ENCODE measurements at regions not wholly inside any gene's neighbourhood (a gene's known extent, or its start where the extent isn't known, plus 50 kb on each side); places are given as distances from the start of the nearest gene placed in this dataset.
"Not testable (repeated sequence)": the region's sequence is repeated elsewhere in the genome, so short reads cannot be mapped to it uniquely, and the experiment has no call there.

- WGBS (ENCODE audit: insufficient coverage), result no CpG with 5 or more reads among the region's 2 CpGs
- no peak for DNase-seq (ENCODE audit: low read depth in 4 of 6, low spot score in 6 of 6)
- H3K4me1 ChIP-seq (ENCODE audit: control insufficient read depth, insufficient read depth, low read length), result no peaks in the 10 kb centered on the region
- H3K4me3 ChIP-seq (ENCODE audit: low read depth, low read length), result no peak overlapping the region
- H3K36me3 ChIP-seq (ENCODE audit: control insufficient read depth, insufficient read depth, low read length), result no peaks in the 10 kb centered on the region
- H3K27me3 ChIP-seq (ENCODE audit: control insufficient read depth, insufficient read depth, low read length), result no peaks in the 10 kb centered on the region
- H3K27ac ChIP-seq (ENCODE audit: low read depth, low read length), result no peak overlapping the region
- H3K9me3 ChIP-seq (ENCODE audit: control insufficient read depth, insufficient read depth, low read length), result no peaks in the 10 kb centered on the region
These were observed 184.4 kb downstream of the VEGFC start for GRCh38 chr4:176608346-176608745.

DNA sequence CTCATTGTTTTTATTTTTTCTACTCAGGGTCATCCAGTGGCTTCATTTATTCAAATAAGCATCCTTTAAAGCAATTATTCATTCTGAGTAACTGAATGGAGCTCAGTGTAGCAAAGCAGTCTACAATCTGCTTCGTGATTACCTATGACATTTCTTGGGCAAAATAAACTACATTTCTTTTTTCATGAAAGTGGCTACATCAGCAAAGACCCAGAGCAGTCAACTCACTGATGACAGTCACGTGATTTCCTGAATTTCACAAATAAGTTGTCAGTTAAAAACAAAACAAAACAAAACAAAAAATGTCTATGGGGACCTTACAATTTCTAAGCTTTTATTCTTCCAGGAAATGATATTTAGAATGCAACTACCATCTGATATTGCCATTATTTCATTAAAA lies 182.1 kb downstream of the VEGFC start:
- no peak for DNase-seq (ENCODE audit: low read depth in 4 of 6, low spot score in 6 of 6)
- Histone ChIP-seq H3K36me3 (ENCODE audit: control insufficient read depth, insufficient read depth, low read length) (no peaks in the 10 kb centered on the region), H3K4me3 (ENCODE audit: low read depth, low read length) (no peak overlapping the region), H3K27me3 (ENCODE audit: control insufficient read depth, insufficient read depth, low read length) (no peaks in the 10 kb centered on the region), H3K27ac (ENCODE audit: low read depth, low read length) (no peak overlapping the region), H3K4me1 (ENCODE audit: control insufficient read depth, insufficient read depth, low read length) (no peaks in the 10 kb centered on the region), H3K9me3 (ENCODE audit: control insufficient read depth, insufficient read depth, low read length) (no peaks in the 10 kb centered on the region)
- no CpG with 5 or more reads among the region's 2 CpGs for WGBS (ENCODE audit: insufficient coverage)

DNA sequence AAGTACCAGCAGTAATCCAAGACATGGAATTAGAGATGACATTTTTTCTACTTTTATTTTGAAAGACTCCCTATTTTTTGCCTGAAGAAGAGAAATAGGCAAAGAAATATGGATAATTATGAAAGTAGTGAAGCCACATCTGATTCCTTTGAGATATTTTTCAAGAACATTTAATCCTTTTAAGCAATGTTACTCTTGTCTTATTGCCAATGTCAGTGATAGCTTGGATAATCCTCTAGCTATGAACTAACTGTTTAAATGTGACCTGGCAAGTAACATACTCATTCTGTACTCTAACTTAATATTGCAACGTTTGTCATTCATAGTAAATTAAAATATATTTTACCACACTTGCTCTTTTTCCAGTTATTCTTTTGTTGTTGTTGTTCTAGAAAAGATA lies 181.3 kb downstream of the VEGFC start:
- Histone ChIP-seq H3K4me1 (ENCODE audit: control insufficient read depth, insufficient read depth, low read length) (no peaks in the 10 kb centered on the region), H3K9me3 (ENCODE audit: control insufficient read depth, insufficient read depth, low read length) (no peaks in the 10 kb centered on the region), H3K4me3 (ENCODE audit: low read depth, low read length) (no peak overlapping the region), H3K36me3 (ENCODE audit: control insufficient read depth, insufficient read depth, low read length) (no peaks in the 10 kb centered on the region), H3K27me3 (ENCODE audit: control insufficient read depth, insufficient read depth, low read length) (no peaks in the 10 kb centered on the region), H3K27ac (ENCODE audit: low read depth, low read length) (no peak overlapping the region)
- WGBS (ENCODE audit: insufficient coverage), result no CpG with 5 or more reads among the region's 1 CpG
- DNase-seq (ENCODE audit: low read depth in 4 of 6, low spot score in 6 of 6), result no peak

- H3K9me3 ChIP-seq (ENCODE audit: control insufficient read depth, insufficient read depth, low read length), result no peaks in the 10 kb centered on the region
- H3K4me3 ChIP-seq (ENCODE audit: low read depth, low read length), result no peak overlapping the region
- no CpG with 5 or more reads among the region's 1 CpG for WGBS (ENCODE audit: insufficient coverage)
- DNase-seq (ENCODE audit: low read depth in 4 of 6, low spot score in 6 of 6), result no peak
- no peaks in the 10 kb centered on the region for H3K27me3 ChIP-seq (ENCODE audit: control insufficient read depth, insufficient read depth, low read length)
- H3K27ac ChIP-seq (ENCODE audit: low read depth, low read length), result no peak overlapping the region
- H3K4me1 ChIP-seq (ENCODE audit: control insufficient read depth, insufficient read depth, low read length), result no peaks in the 10 kb centered on the region
- H3K36me3 ChIP-seq (ENCODE audit: control insufficient read depth, insufficient read depth, low read length), result no peaks in the 10 kb centered on the region
These were observed 180.8 kb downstream of the VEGFC start for GRCh38 chr4:176611951-176612350.

- Histone ChIP-seq H3K4me3 (ENCODE audit: low read depth, low read length) (no peak overlapping the region), H3K4me1 (ENCODE audit: control insufficient read depth, insufficient read depth, low read length) (no peaks in the 10 kb centered on the region), H3K27me3 (ENCODE audit: control insufficient read depth, insufficient read depth, low read length) (no peaks in the 10 kb centered on the region), H3K9me3 (ENCODE audit: control insufficient read depth, insufficient read depth, low read length) (no peaks in the 10 kb centered on the region), H3K27ac (ENCODE audit: low read depth, low read length) (no peak overlapping the region), H3K36me3 (ENCODE audit: control insufficient read depth, insufficient read depth, low read length) (no peaks in the 10 kb centered on the region)
- WGBS (ENCODE audit: insufficient coverage), result no CpG with 5 or more reads among the region's 3 CpGs
- no peak for DNase-seq (ENCODE audit: low read depth in 4 of 6, low spot score in 6 of 6)
These were observed 177.9 kb downstream of the VEGFC start for GRCh38 chr4:176614793-176615192.

GRCh38 chr4:176616151-176616550 lies 176.6 kb downstream of the VEGFC start:
- H3K4me3 ChIP-seq (ENCODE audit: low read depth, low read length), result no peak overlapping the region
- WGBS (ENCODE audit: insufficient coverage), result 100% methylated on average over 1 of the region's 2 CpGs
- H3K36me3 ChIP-seq (ENCODE audit: control insufficient read depth, insufficient read depth, low read length), result no peaks in the 10 kb centered on the region
- H3K27ac ChIP-seq (ENCODE audit: low read depth, low read length), result no peak overlapping the region
- no peaks in the 10 kb centered on the region for H3K4me1 ChIP-seq (ENCODE audit: control insufficient read depth, insufficient read depth, low read length)
- no peak for DNase-seq (ENCODE audit: low read depth in 4 of 6, low spot score in 6 of 6)
- H3K27me3 ChIP-seq (ENCODE audit: control insufficient read depth, insufficient read depth, low read length), result no peaks in the 10 kb centered on the region
- H3K9me3 ChIP-seq (ENCODE audit: control insufficient read depth, insufficient read depth, low read length), result no peaks in the 10 kb centered on the region

DNA sequence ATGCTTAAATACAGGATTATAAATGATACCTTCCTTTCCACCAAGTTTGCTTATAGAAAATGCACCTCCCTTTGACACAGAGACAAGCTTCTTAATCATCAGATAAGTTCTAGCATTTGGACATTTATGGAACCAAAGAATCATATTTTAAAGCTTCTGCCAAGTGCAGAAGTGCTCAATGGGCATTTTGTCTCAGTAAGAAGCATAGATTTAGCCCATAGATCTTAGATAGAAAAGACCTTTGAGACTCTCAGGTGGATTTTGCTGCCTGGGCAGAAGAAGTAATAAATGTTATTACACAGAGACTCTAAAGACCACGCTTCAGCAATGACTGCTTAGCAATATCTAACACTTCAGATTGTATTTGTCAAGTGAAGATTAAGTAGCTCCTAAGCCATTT lies 174.6 kb downstream of the VEGFC start:
- DNase-seq (ENCODE audit: low read depth in 4 of 6, low spot score in 6 of 6), result peak in 1 of 6 donors; percentile 69
- Histone ChIP-seq H3K36me3 (ENCODE audit: control insufficient read depth, insufficient read depth, low read length) (no peaks in the 10 kb centered on the region), H3K27me3 (ENCODE audit: control insufficient read depth, insufficient read depth, low read length) (no peaks in the 10 kb centered on the region), H3K9me3 (ENCODE audit: control insufficient read depth, insufficient read depth, low read length) (no peaks in the 10 kb centered on the region), H3K27ac (ENCODE audit: low read depth, low read length) (no peak overlapping the region), H3K4me3 (ENCODE audit: low read depth, low read length) (no peak overlapping the region), H3K4me1 (ENCODE audit: control insufficient read depth, insufficient read depth, low read length) (no peaks in the 10 kb centered on the region)
- WGBS (ENCODE audit: insufficient coverage), result no CpG with 5 or more reads among the region's 1 CpG

DNA sequence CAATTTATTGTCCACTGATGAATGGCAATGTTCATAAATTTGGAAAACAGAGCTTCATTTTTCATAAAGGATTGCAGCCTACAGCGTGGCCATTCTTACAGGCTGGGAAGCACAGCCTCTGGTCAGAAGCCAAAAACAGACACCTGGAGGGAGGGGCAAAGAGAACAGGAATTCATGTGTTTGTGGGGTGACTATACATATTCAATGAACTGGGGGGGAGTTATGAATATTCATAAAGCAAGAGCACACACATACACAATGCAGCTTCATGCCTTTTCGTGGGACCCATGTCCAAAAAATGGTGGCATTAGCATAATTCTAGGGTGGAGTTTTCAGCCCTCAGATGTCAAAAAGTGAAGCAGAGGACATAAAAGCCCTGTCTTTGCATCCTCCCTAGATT lies 173.3 kb downstream of the VEGFC start:
- H3K4me1 ChIP-seq (ENCODE audit: control insufficient read depth, insufficient read depth, low read length), result no peaks in the 10 kb centered on the region
- no peak for DNase-seq (ENCODE audit: low read depth in 4 of 6, low spot score in 6 of 6)
- no peaks in the 10 kb centered on the region for H3K9me3 ChIP-seq (ENCODE audit: control insufficient read depth, insufficient read depth, low read length)
- H3K4me3 ChIP-seq (ENCODE audit: low read depth, low read length), result no peak overlapping the region
- 88% methylated on average over 1 of the region's 2 CpGs for WGBS (ENCODE audit: insufficient coverage)
- H3K27ac ChIP-seq (ENCODE audit: low read depth, low read length), result no peak overlapping the region
- no peaks in the 10 kb centered on the region for H3K36me3 ChIP-seq (ENCODE audit: control insufficient read depth, insufficient read depth, low read length)
- no peaks in the 10 kb centered on the region for H3K27me3 ChIP-seq (ENCODE audit: control insufficient read depth, insufficient read depth, low read length)

- peak in 1 of 6 donors; percentile 11 for DNase-seq (ENCODE audit: low read depth in 4 of 6, low spot score in 6 of 6)
- Histone ChIP-seq H3K4me3 (ENCODE audit: low read depth, low read length) (no peak overlapping the region), H3K27ac (ENCODE audit: low read depth, low read length) (no peak overlapping the region), H3K4me1 (ENCODE audit: control insufficient read depth, insufficient read depth, low read length) (no peaks in the 10 kb centered on the region), H3K9me3 (ENCODE audit: control insufficient read depth, insufficient read depth, low read length) (no peaks in the 10 kb centered on the region), H3K27me3 (ENCODE audit: control insufficient read depth, insufficient read depth, low read length) (no peaks in the 10 kb centered on the region), H3K36me3 (ENCODE audit: control insufficient read depth, insufficient read depth, low read length) (no peaks in the 10 kb centered on the region)
- WGBS (ENCODE audit: insufficient coverage), result no CpG with 5 or more reads among the region's 2 CpGs
These were observed 170.3 kb downstream of the VEGFC start for GRCh38 chr4:176622251-176622948.

GRCh38 chr4:176624983-176625610 lies 167.6 kb downstream of the VEGFC start:
- H3K4me3 ChIP-seq (ENCODE audit: low read depth, low read length); H3K27ac ChIP-seq (ENCODE audit: low read depth, low read length); H3K27me3 ChIP-seq (ENCODE audit: control insufficient read depth, insufficient read depth, low read length); H3K36me3 ChIP-seq (ENCODE audit: control insufficient read depth, insufficient read depth, low read length); H3K9me3 ChIP-seq (ENCODE audit: control insufficient read depth, insufficient read depth, low read length); DNase-seq (ENCODE audit: low read depth in 4 of 6, low spot score in 6 of 6); H3K4me1 ChIP-seq (ENCODE audit: control insufficient read depth, insufficient read depth, low read length): not testable (repeated sequence)
- 97% methylated on average over 32 of the region's 37 CpGs for WGBS (ENCODE audit: insufficient coverage)

Data from spinal cord (tissue), 9 donors.